B cell (primary cell): ENCODE measurements at regions not wholly inside any gene's neighbourhood (a gene's known extent, or its start where the extent isn't known, plus 50 kb on each side); places are given as distances from the start of the nearest gene placed in this dataset.

Experiments used
- ATAC-seq: fragments of 200-7000 bp; cut with Tn5 transposase; one replicate; pipeline ENCODE4 v1.10.0; 2021; ENCODE audit warnings: low read depth, mild to moderate bottlenecking, moderate number of reproducible peaks, moderate library complexity
- CTCF ChIA-PET: fragments of 350-600 bp; sonication (Branson Sonifier 250); formaldehyde crosslinking; loops from one replicate; lab custom pipeline; 2021; ENCODE audit warnings: antibody characterized with exemption, inconsistent platforms; lab: Charles Lee
- POLR2A ChIA-PET: fragments of 350-600 bp; sonication (Branson Sonifier 250); formaldehyde crosslinking; loops from one replicate; lab custom pipeline; 2021; ENCODE audit warnings: antibody characterized with exemption; lab: Charles Lee
- DNase-seq: peaks from one replicate; pipeline ENCODE4 v3.0.0; 2013
- H2AFZ ChIP-seq: 2 replicates; pipeline ENCODE4 v1.6.1; 2012; ENCODE audit warnings: mild to moderate bottlenecking, low read depth, low read length; ENCODE audit not compliant: insufficient read depth, poor library complexity, severe bottlenecking
- H3K27ac ChIP-seq, 2 donors: 1 replicate in 1 of 2; 2 replicates in 1 of 2; pipeline ENCODE4 v1.5.1; 2012 to 2013; ENCODE audit warnings: low read length in 2 of 2, mild to moderate bottlenecking in 2 of 2, moderate library complexity in 1 of 2
- H3K27me3 ChIP-seq, 4 experiments: fragments of 200-600 bp in 1 of 4; sonication (generic) in 1 of 4; replicated peaks in 1 of 4; 1 replicate in 2 of 4; 2 replicates in 2 of 4; pipeline versions ENCODE4 v1.6.1 to v1.7.0; 2013 to 2016; ENCODE audit warnings: low read length in 3 of 4, mild to moderate bottlenecking in 2 of 4, mixed read lengths in 1 of 4, moderate library complexity in 1 of 4; ENCODE audit not compliant: insufficient read depth in 4 of 4, control insufficient read depth in 3 of 4; ENCODE audit errors: control extremely low read depth in 1 of 4
- H3K36me3 ChIP-seq, 2 experiments: replicated peaks in 1 of 2; 1 replicate in 1 of 2; 2 replicates in 1 of 2; pipeline versions ENCODE4 v1.6.1 to v1.7.1; 2013; ENCODE audit warnings: low read length in 1 of 2; ENCODE audit not compliant: insufficient read depth in 2 of 2, control insufficient read depth in 1 of 2; ENCODE audit errors: control extremely low read depth in 1 of 2, extremely low read depth in 1 of 2
- H3K4me1 ChIP-seq, 2 donors: fragments of 200-600 bp in 1 of 2; sonication (generic) in 1 of 2; 1 replicate in 1 of 2; 2 replicates in 1 of 2; pipeline versions ENCODE4 v1.5.1 to v1.6.1; 2013 to 2017; ENCODE audit warnings: low read length in 2 of 2; ENCODE audit not compliant: control insufficient read depth in 2 of 2, insufficient read depth in 2 of 2
- H3K4me2 ChIP-seq: replicated peaks from 2 replicates; pipeline ENCODE3; 2012; ENCODE audit warnings: mild to moderate bottlenecking, low read depth, low read length; ENCODE audit not compliant: poor library complexity, severe bottlenecking
- H3K4me3 ChIP-seq, 5 experiments: fragments of 200-600 bp in 1 of 5; sonication (generic) in 1 of 5; 1 replicate in 3 of 5; 2 replicates in 2 of 5; pipeline versions ENCODE4 v1.5.1 to v1.7.0; 2011 to 2016; ENCODE audit warnings: low read length in 4 of 5, mild to moderate bottlenecking in 4 of 5, low read depth in 2 of 5, control low read depth in 1 of 5, moderate library complexity in 1 of 5; ENCODE audit not compliant: insufficient read depth in 1 of 5; ENCODE audit errors: control extremely low read depth in 1 of 5, extremely low read depth in 1 of 5
- H3K79me2 ChIP-seq: fragments of 200-600 bp; sonication (generic); one replicate; pipeline ENCODE4 v1.6.0; 2016; ENCODE audit warnings: low read length; ENCODE audit not compliant: control insufficient read depth, insufficient read depth
- H3K9ac ChIP-seq: fragments of 200-600 bp; sonication (generic); 2 replicates; pipeline ENCODE4 v1.6.1; 2017; ENCODE audit warnings: mild to moderate bottlenecking, low read length, moderate library complexity
- H3K9me3 ChIP-seq, 3 donors: one replicate each; pipeline versions ENCODE4 v1.6.1 to v1.7.1; 2013; ENCODE audit warnings: low read length in 2 of 3; ENCODE audit not compliant: control insufficient read depth in 2 of 3, insufficient read depth in 1 of 3; ENCODE audit errors: control extremely low read depth in 1 of 3
- H4K20me1 ChIP-seq: 2 replicates; pipeline ENCODE4 v1.6.0; 2012; ENCODE audit warnings: mild to moderate bottlenecking, low read length; ENCODE audit not compliant: insufficient read depth, control insufficient read depth, poor library complexity, severe bottlenecking
- H3K27ac Mint-ChIP-seq: one replicate; pipeline ENCODE4 v1.8.0; 2021; ENCODE audit warnings: mixed read lengths
- H3K27me3 Mint-ChIP-seq: one replicate; pipeline ENCODE4 v1.8.0; 2021; ENCODE audit warnings: mixed read lengths
- H3K4me1 Mint-ChIP-seq: one replicate; pipeline ENCODE4 v1.8.0; 2021; ENCODE audit warnings: mixed read lengths
- H3K4me3 Mint-ChIP-seq: one replicate; pipeline ENCODE4 v1.8.0; 2021; ENCODE audit warnings: mixed read lengths
- H3K9me3 Mint-ChIP-seq: one replicate; pipeline ENCODE4 v1.8.0; 2022; ENCODE audit warnings: mixed read lengths; ENCODE audit not compliant: insufficient read depth
- EZH2 ChIP-seq: IDR thresholded peaks from 2 replicates; pipeline ENCODE4 v1.6.1; 2012; ENCODE audit warnings: borderline replicate concordance, low read depth, mild to moderate bottlenecking, moderate library complexity, low read length; ENCODE audit not compliant: insufficient read depth, poor library complexity, severe bottlenecking
- WGBS: methylation state at CpG from one replicate; pipeline ENCODE4 v1.1.5; 2013; ENCODE audit warnings: missing lambda C conversion rate; ENCODE audit not compliant: insufficient coverage; 5-methylcytosine and 5-hydroxymethylcytosine counted together
- intact Hi-C: fragments of 100-400 bp; cut with micrococcal nuclease; formaldehyde crosslinking; loops from one replicate; pipeline ENCODE4 v1.10.0; 2022
- TF ChIP-seq, protein P1 (sequence below): fragments of 200-600 bp; IDR thresholded peaks from one replicate; pipeline ENCODE4 v1.8.0; 2022; ENCODE audit warnings: antibody characterized with exemption, mild to moderate bottlenecking

DNA sequence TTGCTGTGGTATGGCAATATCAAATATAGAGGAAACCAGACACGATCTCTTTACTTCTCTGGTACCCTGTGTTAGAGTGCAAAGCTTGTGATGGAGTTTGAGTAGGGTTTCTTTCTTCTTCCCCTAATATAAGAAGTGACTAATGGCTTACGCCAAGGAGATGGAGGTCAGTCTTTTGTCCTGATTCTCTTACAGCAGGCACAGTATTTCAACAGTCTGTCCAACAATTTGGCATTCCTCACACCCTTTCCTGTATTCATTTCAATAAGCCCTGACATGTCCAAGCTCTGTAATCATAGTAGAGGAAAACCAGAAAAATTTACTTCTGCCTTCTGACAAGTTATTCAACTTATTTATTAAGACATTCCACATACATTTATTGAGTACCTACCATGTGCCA, 546.2 kb downstream of the TMEM135 start:
- intact Hi-C loops = no loop called here
- Histone ChIP-seq H2AFZ (no peak overlapping the region), H3K27me3 (no peaks in the 10 kb centered on the region), H3K4me1 (no peaks in the 10 kb centered on the region), H4K20me1 (no peaks in the 10 kb centered on the region), H3K27ac (no peak overlapping the region), H3K36me3 (no peaks in the 10 kb centered on the region), H3K79me2 (no peaks in the 10 kb centered on the region), H3K4me3 (no peak overlapping the region), H3K4me2 (no peak overlapping the region), H3K9me3 (peaks cover 0 to 4% (median 3%) of the 10 kb centered on the region in 3 donors), H3K9ac (no peak overlapping the region)
- no peak overlapping the region for H3K27ac Mint-ChIP-seq
- no CpG with 5 or more reads among the region's 2 CpGs for WGBS
- H3K9me3 Mint-ChIP-seq = peaks cover 7% of the 10 kb centered on the region
- no peaks in the 10 kb centered on the region for H3K27me3 Mint-ChIP-seq
- no peak for DNase-seq
- ChIA-PET POLR2A (no interaction called here), CTCF (no interaction called here)
- no peak for ATAC-seq
- H3K4me1 Mint-ChIP-seq = no peaks in the 10 kb centered on the region
- no peak overlapping the region for H3K4me3 Mint-ChIP-seq
- no peak for TF ChIP-seq EZH2
- TF ChIP-seq, protein P1, sequence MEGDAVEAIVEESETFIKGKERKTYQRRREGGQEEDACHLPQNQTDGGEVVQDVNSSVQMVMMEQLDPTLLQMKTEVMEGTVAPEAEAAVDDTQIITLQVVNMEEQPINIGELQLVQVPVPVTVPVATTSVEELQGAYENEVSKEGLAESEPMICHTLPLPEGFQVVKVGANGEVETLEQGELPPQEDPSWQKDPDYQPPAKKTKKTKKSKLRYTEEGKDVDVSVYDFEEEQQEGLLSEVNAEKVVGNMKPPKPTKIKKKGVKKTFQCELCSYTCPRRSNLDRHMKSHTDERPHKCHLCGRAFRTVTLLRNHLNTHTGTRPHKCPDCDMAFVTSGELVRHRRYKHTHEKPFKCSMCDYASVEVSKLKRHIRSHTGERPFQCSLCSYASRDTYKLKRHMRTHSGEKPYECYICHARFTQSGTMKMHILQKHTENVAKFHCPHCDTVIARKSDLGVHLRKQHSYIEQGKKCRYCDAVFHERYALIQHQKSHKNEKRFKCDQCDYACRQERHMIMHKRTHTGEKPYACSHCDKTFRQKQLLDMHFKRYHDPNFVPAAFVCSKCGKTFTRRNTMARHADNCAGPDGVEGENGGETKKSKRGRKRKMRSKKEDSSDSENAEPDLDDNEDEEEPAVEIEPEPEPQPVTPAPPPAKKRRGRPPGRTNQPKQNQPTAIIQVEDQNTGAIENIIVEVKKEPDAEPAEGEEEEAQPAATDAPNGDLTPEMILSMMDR = no peak

DNA sequence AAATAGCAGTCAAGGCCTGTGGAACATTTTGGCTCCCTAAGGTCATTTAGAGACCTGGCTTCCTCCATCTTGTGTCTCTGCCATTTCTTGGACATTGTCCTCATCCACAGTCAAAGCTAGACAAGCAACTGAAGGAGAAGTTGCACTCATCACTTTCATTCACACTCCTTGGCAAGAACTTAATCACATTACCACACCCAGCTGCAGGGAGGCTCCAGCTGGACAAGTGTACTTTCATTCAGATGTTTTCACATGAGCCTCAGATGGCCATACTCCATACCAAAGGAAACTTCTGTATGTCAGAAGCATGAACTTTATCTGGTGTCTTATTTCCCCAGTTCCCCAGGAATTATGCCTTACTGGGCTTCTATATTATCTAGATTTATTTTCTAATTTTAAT, 537.4 kb downstream of the TMEM135 start:
- intact Hi-C loops = no loop called here
- Histone ChIP-seq H3K27me3 (no peaks in the 10 kb centered on the region), H3K4me2 (no peak overlapping the region), H3K27ac (no peak overlapping the region), H3K4me3 (no peak overlapping the region), H2AFZ (no peak overlapping the region), H3K79me2 (no peaks in the 10 kb centered on the region), H3K9ac (no peak overlapping the region), H3K36me3 (no peaks in the 10 kb centered on the region), H3K4me1 (no peaks in the 10 kb centered on the region), H3K9me3 (no peaks in the 10 kb centered on the region), H4K20me1 (no peaks in the 10 kb centered on the region)
- no peak overlapping the region for H3K4me3 Mint-ChIP-seq
- H3K9me3 Mint-ChIP-seq = no peaks in the 10 kb centered on the region
- ChIA-PET CTCF (no interaction called here), POLR2A (no interaction called here)
- no peaks in the 10 kb centered on the region for H3K4me1 Mint-ChIP-seq
- DNase-seq = no peak
- TF ChIP-seq, protein P1 = no peak
- TF ChIP-seq EZH2 = no peak
- no peak for ATAC-seq
- no peak overlapping the region for H3K27ac Mint-ChIP-seq
- H3K27me3 Mint-ChIP-seq = no peaks in the 10 kb centered on the region
